GM18498 (cell line): ENCODE measurements at regions not wholly inside any gene's neighbourhood (a gene's known extent, or its start where the extent isn't known, plus 50 kb on each side); places are given as distances from the start of the nearest gene placed in this dataset.
"Not testable (repeated sequence)": the region's sequence is repeated elsewhere in the genome, so short reads cannot be mapped to it uniquely, and the experiment has no call there.

Experiments used
- ATAC-seq: cut with Tn5 transposase; IDR thresholded peaks from one replicate; pipeline ENCODE4 v1.9.1; 2021; ENCODE audit warnings: mild to moderate bottlenecking, moderate library complexity; ENCODE audit not compliant: unreplicated experiment

DNA sequence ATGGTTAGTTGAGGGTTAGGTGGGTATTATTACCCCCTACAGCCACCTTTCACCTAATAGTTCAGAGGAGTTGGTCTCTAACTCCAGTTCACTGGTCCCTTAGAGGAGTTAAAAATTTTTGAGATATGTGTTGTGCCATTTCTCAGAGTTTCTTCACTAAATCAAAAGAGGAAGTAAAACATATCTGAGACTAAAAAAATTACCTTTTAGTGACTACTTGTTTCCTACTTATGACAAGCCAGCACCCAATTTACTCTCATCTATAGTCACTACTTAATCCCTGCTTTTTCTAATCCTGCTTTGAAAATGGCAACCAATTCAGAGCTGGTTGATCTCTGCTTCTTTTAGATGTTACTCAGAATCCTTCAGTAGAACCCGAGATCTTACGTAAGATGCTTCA is 1316.8 kb upstream of the B3GALT2 start:
- ATAC-seq, result no peak

DNA sequence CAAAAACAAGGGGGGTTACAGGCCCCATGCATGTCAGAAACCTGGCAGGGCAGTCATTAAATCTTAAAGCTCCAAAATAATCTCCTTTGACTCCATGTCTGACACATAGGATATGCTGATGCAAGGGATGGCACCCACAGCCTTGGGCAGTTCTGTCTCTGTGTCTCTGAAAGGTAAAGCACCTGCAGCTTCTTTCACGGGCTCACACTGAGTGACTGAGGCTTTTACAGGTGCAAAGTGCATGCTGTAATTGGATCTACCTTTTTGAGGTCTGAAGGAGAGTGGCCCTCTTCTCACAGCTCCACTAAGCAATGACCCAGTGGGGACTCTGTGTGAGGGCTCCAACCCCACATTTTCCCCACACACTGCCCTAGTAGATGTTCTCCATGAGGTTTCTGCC is 1309.0 kb upstream of the B3GALT2 start:
- ATAC-seq, result no peak

DNA sequence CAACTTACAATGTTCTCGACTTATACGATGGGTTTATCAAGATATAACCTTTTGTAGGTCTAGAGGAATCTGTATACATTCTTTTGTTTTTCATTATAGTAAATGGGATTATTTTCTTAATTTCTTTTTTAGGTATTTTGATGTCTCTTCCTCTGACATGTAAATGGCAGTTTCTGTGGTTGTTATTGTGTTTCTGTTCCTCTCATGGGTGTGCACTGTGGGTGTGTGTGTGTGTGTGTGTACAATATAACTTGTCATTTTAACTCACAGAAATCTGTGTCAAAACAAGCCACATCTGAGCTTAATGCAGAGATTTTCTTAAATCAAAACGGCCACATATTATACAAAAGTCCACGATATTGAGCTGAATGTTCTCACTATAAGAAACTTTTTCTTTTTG is 1300.8 kb upstream of the B3GALT2 start:
- ATAC-seq, result no peak

DNA sequence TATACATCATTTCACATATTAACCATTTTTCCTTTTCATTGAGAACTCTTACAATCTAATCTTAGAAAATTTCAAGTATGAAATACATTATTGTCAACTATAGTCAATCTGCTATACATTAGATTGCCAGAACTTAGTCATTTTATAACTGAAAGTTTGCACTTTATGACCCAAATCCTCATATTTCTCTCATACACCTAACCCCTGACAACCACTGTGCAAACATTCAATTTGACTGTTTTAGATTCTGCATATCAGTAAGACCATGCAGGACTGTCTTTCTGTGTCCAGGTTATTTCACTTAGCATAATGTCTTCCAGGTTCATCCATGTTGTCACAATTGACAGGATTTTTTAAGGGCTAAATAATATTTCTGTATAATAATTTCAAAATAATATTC is 1299.0 kb upstream of the B3GALT2 start:
- no peak for ATAC-seq

DNA sequence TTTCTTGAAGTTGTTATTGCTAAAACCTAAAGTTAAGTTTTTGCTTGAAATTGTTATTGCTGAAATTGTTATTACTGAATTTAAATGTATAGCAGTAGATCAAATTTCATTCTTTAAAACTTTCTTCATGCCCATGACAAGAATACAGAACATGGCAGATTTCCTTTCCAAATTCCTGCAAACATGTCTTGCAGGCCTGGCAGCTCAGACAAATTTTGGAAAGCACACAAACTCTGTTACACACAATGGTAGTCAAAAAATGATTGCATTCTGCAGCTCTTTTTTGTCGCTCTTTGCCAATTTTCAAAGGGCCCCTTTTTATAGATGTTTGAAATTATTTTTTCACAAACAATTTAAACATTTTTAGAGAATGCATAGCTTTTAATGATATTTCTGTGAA is 1292.3 kb upstream of the B3GALT2 start:
- no peak for ATAC-seq

DNA sequence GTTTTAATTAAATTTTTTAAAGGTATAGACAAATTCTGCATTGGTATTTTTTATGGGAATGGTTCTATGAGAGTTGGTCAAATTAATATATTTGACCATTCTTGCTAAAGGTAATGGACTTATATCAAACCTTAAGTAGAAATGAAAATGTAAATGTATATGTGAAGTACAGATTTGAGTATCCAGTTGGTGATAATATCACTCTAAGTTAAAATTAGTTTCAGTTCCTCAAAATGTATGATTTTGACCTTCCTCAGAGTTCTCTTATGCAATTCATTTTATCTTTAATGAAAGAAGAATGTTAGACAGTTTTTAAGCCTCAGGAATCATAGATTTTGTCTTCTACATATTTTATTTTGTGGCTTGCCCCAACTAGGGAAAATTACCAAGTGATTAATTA is 1291.5 kb upstream of the B3GALT2 start:
- peak; percentile 85 for ATAC-seq

DNA sequence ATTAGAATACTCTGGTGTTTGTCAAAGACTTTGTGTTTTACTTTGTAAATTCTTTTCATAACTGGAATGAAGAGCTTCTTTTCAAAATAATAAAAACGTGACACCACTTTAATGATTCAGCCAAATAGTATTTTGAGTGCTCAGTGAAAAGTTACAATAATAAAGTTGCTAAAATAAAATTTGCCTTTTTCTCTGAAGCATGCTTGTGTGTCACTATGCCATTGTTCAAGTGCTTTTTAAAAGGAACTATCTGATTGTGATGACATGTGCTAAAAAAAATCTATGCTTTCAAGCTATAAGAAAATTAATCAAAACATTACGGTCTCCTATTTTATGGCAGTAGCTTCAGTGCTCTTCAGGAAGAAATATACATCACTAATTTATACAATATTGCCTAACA is 1290.5 kb upstream of the B3GALT2 start:
- no peak for ATAC-seq

DNA sequence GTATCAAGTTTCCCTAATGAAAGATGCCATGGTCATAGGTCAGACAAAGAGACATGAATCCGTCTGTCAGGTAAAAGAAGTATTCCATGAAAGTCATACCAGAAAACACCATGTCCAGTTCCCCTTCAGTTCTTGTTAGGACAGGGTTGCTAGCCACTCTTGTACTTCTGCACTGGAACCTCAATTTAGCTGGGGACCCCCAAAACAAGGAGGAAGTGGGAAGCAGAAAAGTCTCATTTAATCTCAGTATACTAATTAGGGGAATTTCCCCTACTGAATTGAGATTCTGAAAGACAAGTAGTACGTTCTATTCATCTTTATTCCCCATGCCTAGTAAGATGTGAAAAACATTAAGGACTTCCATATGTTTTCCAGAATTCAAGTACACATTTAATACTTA is 1289.9 kb upstream of the B3GALT2 start:
- no peak for ATAC-seq

DNA sequence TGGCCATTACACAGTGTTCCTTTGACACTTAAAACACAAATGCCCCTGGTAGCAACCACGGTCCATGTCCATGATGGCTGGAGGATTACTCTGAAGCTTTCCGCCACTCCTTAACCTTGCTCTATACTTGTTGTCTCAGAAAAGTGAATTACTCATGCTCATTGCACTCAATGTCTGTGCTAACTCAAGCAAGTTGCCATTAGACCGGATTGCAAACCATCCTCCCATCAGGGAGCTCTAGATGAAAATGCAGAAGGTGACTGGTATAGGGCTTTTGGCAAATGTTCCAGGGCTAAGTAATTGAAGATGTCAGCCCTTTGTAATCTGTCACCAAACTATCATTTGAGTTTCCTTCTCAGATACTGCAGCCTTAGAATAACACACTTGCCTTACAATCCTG is 1288.3 kb upstream of the B3GALT2 start:
- ATAC-seq, result no peak

DNA sequence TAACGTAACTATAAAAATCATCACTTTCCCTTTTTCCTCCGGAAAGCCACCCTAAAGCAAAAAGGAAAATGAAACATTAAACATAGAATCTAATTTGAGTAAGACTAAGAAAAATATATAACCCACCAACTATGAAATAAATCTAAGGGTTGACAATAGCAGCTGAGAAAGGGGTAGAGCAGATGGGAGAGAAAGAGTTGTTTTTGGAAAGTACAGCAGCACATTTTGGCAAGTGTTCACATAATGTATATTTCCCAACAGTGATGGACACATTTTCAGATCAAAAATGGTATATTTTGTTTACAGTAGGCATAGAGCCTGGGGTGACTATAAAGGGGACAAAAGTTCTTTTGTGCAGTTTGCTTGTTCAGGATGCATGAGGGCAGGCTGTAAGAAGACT is 1287.4 kb upstream of the B3GALT2 start:
- ATAC-seq, result no peak

DNA sequence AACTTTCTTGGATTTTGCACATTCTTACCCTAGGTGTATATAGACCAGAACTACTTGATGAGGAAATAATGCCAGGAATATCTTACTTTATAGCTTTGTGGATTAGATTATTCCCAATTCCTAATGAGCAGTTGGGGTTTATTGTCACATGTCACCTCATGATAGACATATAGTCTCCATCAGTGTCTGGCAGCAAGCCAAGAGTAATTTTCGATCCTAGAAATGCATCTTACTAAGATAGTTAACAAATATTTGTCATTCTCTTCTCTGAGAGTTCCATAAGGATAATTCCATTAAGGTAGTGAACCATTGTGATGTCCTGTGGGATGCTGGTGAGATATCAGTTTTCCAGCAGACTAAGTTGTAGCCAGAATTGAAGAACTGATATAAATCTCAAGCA is 1282.9 kb upstream of the B3GALT2 start:
- no peak for ATAC-seq

DNA sequence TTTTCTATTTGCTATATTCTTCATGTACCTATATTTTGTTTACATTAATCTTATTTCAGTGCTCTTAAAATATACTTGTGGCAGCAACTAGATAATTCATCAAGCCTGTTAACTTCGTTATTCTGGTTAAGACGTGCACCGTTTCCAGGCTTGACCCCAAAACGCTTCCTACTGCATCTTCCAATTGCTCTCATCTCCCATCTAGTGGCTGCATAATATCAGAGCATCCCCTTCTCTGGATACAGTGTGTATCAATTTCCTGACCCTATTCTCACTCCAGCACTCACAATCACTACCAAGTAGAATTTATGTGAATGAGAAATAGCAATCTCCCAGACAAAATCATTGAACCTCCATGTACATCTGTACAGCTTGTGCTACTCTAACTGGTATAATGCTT is 1280.3 kb upstream of the B3GALT2 start:
- no peak for ATAC-seq

DNA sequence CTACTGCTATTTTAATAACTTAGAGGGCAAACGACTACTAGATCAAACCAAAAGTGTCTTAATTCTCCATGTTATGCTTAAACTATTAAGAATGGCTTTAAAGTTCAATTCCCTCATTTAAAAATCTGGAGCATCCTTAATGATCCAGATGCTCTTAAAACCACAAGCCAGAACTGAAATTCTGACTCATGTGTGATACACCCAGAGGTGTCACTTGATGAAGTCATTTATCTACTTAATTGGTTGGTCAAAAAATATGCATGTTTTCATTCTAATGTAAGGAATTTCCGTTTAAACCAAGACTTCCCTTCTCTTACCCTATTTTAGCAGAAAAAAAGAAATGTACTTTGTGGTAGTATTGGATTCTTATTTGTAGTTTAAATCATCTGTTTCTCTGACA is 1261.2 kb upstream of the B3GALT2 start:
- no peak for ATAC-seq

DNA sequence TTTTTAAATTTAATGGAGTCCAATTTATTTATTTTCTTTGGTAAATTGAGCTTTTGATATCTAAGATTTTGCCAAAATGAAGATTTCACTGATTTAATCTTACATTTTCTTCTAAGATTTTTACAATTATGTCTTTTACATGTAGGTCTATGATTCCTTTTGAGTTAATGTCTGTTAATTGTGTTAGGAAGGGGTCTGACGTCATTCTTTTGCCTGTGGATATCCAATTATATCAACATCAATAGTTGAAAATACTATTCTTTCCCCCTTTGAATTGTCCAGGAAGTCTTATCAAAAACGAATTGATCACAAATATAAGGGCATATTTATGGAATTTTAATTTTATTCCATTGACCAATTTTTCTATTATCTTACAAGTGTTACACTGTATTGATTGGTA is 1258.8 kb upstream of the B3GALT2 start:
- ATAC-seq, result no peak

DNA sequence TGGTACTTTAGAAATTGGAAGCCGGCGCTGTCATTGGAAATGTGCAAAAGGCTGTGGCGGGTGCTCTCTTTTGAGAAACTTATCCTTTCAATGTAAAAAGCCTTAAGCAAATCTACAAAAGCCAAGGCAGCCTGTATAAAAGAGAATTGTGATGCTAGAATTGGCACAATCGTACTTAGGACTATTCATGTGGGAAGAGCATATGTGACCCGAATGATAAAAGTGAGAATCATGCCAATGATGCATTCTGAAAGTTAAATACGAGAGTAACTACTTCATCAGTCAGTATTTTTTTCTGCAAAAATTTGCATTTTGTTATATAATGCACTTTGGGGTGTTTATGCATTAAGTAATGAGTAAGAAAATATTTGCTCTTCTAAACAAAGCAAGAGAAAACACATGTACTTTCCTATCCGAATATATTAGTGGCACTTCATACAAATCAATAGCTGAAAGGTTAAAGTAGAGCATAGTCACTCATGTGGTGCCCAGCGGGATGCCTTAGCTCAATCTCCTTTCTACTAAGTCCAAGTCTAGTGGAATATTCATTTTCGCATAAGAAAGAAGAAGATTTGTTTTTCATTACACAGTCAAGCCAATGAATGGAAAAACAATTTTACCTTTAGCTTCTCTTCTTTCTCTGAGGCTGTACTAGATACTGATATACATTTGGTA is 1256.6 kb upstream of the B3GALT2 start:
- ATAC-seq, result no peak

DNA sequence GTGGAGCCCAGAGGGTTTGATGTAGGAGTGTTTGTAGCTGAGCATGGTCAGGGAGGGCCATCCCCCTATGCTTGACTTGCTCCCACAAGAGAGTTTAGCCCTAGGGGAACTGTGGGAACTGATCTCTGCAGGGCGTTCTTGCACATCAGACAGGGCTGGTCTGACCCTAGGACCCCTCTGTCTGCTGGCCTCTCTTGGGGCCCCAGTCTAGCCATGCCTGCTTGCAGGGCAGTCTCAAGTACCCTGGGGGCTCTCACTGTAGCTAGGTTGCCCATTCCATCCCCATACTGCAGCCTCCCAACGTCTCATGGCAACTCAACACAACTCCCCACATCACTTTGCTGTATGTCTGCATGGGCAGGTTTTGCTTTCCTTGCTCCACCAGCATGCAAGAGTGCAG is 1250.7 kb upstream of the B3GALT2 start:
- ATAC-seq, result no peak

DNA sequence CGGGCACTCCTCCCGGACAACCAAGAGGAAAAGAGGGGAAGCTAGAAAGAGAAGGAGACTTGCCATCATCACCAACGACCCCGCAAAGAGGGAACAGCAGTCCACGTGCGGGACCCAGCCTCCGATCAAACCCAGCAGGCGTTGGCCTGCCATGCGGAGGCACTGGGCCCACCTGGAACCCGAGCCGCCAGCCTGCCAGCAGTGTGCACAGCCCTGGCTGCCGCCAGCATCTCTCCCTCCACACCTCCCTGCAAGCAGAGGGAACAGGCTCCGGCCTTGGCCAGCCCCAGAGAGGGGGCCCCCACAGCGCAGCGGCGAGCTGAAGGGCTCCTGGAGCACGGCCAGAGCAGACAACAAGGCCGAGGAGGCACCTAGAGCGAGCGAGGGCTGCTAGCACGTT is 1244.7 kb upstream of the B3GALT2 start:
- no peak for ATAC-seq

DNA sequence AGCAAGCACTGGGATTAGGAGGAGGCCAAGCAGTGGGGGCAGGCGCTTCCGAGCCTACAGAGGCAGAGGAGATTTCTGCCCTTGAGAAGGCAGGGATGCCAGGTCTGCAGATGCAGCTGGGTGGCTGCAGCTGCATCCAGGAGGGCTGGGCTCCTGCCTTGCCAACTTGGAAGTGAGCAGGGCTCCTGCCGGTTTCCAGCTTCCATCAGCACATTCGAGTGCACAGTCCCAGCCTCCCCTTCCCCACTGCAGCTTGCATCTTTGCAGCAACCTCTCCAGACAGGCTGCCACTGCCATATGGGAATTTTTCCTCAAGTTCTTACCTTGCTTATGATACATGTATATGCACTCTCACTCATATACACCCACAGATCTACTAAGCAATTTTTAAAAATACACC is 1234.3 kb upstream of the B3GALT2 start:
- no peak for ATAC-seq

DNA sequence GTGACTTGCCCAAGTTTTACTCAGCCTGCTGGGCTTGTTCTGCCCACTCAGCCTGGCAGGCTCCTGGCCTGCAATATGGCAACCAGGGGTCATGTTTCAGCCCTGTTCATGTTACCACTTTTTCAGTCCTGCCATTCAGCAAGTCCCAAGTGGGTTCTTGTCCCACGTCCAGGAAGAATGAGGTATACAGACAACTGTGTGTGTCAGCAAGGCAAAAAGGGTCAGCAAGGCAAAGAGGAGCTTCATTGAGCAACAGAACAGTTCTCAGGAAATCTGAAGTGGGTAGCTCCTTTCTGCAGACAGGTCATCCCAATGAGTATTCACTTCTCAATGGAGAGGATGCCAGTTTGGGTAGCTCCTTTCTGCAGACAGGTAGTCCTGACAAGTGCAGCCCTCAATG is 1233.3 kb upstream of the B3GALT2 start:
- ATAC-seq, result no peak

DNA sequence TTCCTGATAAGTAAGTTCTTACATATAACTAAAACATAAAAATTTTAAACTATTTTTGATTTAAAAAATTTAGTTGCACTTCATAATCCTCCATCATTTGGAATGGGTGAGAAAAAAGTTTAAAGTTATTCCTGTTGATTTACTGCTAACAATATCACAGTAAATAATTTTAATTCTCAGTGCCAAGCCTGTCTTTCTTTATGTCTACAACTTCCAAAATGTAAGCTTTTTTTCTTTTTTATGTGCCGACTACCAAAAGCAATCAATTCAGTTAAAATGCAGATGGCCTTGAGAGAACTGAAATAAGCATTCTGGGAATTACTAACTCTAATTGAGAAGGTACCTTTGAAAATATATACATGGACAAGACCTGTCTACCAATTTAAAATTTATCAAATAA is 1224.3 kb upstream of the B3GALT2 start:
- no peak for ATAC-seq

DNA sequence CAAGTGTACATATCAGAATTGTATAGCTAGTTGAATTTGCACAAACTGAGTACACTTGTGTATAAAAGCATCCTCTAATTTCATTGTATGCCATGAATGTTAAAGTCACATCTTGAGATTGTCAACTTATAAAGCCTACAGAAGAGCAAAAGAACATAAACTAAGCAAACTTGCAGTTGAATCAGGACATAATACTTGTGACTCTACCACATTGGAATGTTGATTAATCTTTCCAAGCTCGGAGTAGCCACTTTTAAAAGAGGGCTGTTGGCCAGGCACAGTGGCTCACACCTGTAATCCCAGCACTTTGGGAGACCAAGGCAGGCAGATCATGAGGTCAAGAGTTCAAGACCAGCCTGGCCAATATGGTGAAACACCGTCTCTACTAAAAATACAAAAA is 1220.8 kb upstream of the B3GALT2 start:
- not testable (repeated sequence) for ATAC-seq

DNA sequence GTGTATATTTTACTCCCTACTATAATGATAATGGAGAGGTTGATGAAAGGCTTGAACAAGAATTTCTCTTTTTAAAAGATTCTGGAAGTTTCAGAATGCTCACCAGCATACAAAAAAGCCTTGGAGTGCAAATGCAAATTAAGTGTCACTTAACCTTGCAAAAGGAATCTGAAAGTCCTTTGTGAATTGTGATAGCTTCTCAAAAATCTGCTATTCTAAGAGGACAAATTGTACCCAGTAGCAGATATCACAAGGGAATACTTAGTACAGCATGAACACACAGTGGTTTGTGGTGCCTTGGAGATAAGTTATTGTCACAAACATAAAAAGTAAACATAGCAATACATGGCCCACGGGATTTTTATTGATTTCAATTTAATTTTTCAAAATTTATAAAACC is 1208.3 kb upstream of the B3GALT2 start:
- no peak for ATAC-seq

DNA sequence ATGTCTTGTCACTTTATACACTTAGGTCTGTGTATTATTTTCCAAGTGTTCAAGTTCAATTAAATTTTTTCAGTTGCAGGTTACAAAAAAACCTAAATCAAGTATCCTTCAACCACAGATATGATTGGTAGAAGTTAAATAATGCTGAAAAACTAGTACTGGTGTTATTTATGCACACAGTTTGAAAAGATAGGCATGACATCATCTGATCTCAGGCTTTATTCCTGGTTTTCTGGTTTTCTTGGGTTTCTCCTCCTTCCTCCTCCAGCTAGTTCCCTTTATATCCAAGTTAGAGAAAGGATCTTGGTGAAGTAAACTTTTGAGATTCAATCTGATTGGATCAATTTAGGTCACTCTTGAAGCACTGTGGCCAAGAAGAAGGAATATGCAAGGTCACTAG is 1201.1 kb upstream of the B3GALT2 start:
- no peak for ATAC-seq

DNA sequence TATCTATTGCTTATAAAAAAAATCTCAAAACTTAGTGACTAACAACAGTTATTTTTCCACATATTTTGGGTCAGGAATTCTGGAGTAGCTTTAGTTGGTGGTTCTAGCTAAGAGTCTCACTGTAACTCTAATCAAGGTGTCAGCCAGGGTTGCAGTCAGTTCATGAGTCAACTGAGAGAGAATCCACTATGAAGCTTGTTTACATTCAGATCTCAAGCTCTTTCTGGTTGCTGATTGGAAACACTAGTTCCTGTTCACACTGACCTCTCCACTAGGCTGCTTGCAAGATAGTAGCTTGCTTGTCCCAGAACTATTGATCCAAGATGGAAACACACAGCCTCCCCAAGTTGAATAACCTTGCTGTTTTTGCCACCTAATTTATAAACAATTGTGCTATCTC is 1192.1 kb upstream of the B3GALT2 start:
- no peak for ATAC-seq
